HG03280 (cell line): ENCODE measurements at regions not wholly inside any gene's neighbourhood (a gene's known extent, or its start where the extent isn't known, plus 50 kb on each side); places are given as distances from the start of the nearest gene placed in this dataset.

Experiments used
- ATAC-seq: cut with Tn5 transposase; IDR thresholded peaks from one replicate; pipeline ENCODE4 v1.9.1; 2021; ENCODE audit warnings: mild to moderate bottlenecking, moderate library complexity; ENCODE audit not compliant: unreplicated experiment

- ATAC-seq, result no peak
These were observed 110.4 kb upstream of the TMCC3 start for GRCh38 chr12:94760786-94761185.

- ATAC-seq, result no peak
These were observed 106.4 kb upstream of the TMCC3 start for GRCh38 chr12:94756789-94757188.

DNA sequence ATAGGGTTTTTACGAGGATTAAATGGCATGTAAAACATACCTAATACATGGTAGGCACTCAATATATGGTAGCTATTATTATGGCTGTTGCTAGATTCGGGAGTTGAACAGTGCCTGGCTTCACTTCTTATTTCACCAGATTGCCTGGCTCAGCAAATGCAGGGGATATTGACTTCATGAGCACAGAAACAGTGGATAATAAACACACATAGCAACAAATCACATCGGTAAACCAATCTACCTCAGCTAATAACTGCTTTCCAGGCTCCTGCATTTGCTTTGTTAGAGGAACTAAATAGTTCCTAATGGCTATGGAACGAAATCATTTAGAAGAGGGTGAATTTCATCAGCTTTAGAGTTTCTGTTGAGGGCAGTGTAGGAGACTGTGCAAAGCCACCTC lies 105.2 kb upstream of the TMCC3 start:
- no peak for ATAC-seq

GRCh38 chr12:94754653-94755052 lies 104.3 kb upstream of the TMCC3 start:
- no peak for ATAC-seq

- ATAC-seq, result no peak
These were observed 102.8 kb upstream of the TMCC3 start for GRCh38 chr12:94753036-94753679.

DNA sequence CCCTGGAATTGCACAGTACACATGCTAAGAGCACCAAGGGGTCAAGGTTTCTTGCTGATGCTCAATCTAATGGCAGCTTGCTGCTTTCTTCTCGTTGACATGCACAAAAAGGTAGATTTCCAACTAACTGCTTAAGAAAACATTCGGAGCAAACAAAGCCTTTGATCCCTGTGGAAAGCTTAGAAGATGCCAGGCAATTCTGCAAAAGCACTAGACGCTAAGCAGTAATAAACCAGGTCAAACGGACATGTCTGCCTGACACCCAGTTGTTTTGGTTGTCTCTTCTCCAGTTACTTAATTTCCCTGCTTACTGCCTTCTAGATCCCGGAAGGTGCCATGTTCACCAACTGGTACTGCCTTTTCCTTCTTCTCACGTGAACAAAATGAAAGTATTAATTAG lies 100.5 kb upstream of the TMCC3 start:
- ATAC-seq, result no peak

GRCh38 chr12:94749890-94750289 lies 99.5 kb upstream of the TMCC3 start:
- ATAC-seq, result no peak

GRCh38 chr12:94749455-94749854 lies 99.1 kb upstream of the TMCC3 start:
- ATAC-seq, result no peak

GRCh38 chr12:94748726-94749421 lies 98.5 kb upstream of the TMCC3 start:
- no peak for ATAC-seq

DNA sequence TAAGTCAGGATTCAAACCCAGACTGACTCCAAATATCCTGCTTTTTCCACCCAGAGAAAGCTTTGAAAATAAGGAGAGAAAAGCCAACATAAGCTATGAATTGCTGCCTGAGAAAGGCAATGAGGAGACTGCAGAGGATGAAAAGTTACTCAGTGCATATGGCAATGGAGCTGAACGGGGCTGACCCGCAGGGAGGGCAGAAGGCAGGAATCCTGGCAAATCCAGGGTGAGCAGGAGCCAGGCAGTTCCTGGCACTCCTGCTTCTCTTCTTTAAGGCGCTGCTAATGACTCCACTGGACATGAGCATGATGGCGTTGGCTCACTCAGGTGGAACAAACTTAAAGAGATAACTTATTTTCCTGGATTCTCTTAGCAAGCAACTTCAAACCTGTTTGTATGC lies 95.2 kb upstream of the TMCC3 start:
- no peak for ATAC-seq

DNA sequence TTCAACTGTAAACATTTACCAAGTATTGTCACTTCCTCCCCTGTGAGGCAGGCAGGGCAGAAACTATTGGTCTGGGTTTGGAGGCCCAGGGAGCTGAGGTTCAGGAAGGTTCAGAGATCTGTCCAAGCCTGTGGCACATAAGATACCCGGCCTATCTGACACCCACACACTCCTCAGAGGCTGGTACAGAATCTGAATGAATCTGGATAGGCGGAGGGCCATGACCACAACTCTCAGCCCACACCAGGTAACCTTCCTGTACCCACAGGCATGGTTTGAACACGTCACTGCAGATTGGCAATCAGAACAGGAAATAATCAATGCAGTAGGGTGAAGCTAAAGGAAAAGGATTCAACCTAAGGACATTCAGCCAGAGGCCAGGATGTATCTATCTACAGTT lies 92.8 kb upstream of the TMCC3 start:
- ATAC-seq, result no peak

DNA sequence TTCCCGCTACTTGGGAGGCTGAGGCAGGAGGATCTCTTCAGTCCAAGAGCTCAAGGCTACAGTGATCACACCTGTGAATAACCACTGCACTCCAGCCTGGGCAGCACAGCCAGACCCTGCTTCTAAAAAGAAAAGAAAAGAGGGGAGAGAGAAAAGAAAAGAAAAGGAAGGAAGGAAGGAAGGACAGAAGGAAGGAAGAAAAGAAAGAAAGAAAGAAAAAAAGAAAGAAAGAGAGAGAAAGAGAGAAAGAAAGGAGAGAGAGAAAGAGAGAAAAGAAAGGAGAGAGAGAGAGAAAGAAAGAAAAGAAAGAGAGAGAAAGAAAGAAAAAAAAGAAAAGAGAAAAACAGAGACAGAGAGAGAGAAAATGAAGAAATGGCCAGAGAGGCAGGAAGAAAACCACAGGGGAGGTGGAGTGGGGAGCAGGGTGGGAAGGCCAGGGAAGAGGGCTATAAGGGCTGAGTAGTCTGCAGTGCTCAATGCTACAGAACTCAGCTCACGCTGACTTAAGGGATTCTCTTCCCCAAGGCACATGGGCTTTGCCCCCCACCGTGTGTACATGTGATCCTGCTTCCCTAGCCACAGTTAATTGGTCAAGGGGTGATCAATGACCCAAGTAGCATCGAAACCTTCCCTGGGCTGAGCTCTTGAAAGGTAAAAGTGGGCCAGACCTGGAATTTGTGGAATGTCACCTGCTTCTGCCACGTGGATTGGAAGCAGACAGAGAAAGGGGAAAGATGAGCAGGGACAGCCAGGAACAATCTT lies 90.4 kb upstream of the TMCC3 start:
- ATAC-seq, result no peak

- no peak for ATAC-seq
These were observed 86.5 kb upstream of the TMCC3 start for GRCh38 chr12:94736820-94737219.

DNA sequence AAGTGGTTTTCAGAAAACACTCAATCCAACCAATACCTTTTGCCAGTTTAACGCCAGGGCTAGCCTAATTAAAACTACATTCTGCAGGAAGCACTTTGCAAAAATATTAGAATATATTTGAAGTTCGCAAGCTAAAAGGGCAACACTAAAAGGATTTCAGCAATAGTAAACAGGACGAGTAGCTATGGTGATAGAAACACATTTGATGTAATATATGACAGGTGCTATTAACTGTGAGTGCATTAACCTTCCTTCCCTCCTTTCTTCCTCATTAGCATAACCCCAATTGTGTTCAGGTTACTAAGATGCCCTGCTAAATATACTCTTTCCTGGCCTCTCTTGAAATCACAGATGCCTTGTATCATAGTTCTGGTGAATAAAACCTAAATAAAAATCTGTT lies 85.6 kb upstream of the TMCC3 start:
- no peak for ATAC-seq

DNA sequence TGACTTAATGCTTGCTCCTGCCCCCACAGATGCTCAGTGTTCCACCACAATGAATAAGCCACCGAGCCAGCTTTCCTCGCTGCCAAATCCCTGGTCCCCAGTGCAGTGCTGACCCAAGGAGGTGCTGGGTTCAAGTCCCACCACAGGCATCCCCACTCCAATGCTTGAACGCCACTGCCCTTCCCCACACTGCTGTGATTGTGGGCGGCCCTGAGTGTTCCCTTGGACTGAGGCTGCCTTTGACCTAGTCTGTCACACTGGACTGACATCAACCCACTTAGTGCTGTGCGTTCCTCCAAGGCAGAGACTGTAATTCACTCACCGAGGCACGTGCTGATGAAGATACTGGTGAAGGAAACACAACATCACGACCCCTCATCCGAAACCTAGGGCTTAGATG lies 83.4 kb upstream of the TMCC3 start:
- no peak for ATAC-seq

GRCh38 chr12:94732367-94732990 lies 82.1 kb upstream of the TMCC3 start:
- ATAC-seq, result no peak

- no peak for ATAC-seq
These were observed 81.5 kb upstream of the TMCC3 start for GRCh38 chr12:94731733-94732360.

DNA sequence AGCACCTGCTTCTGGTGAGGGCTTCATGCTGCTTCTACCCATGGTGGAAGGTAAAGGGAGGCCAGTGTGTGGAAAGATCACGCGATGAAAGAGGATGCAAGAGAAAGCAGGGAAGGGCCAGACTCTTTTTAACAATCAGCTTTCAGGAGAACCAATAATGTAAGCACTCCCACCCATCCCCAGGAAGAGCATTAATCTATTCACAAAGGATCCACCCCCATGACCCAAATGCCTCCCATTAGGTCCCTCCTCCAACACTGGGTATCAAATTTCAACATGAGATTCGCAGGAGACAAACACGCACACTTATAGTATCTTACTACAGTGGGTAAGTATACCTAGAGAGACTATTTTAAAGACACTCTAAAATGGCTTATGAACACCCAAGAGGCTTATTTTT lies 80.5 kb upstream of the TMCC3 start:
- ATAC-seq, result no peak

DNA sequence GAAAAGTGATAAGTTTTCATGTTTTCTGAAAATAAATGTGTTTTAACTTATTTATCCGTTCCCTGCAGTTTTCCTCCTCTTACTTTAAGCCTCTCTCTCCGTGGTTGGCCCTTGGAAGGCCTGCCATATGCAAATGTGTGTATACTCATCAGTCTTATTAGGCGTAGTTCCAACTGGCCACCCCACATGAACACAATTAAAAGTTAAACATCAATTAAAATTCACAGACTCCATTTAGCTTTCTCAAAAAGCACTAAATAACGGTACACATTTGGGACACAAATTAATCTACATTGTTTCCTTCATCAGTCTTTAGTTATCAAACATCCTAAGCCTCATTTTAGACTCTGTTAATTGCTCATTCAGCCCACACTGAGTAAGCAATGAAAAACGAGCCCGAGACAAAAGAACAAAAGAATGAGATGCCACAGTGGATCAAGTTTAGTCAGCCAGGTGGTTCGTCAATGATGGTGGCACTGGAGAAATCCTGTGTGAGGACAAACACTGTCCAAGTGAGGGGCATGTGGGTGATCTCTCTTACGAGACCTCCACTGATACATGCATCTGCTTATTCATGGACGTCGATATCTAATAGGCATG lies 76.0 kb upstream of the TMCC3 start:
- ATAC-seq, result no peak

GRCh38 chr12:94725375-94726168 lies 75.2 kb upstream of the TMCC3 start:
- ATAC-seq, result no peak
